BLaER1 (cell line): ENCODE measurements at regions not wholly inside any gene's neighbourhood (a gene's known extent, or its start where the extent isn't known, plus 50 kb on each side); places are given as distances from the start of the nearest gene placed in this dataset.

Source experiments
- H3K27ac ChIP-seq: shearing (Covaris generic); formaldehyde crosslinking; 2 replicates; pipeline ENCODE4 v1.8.1; 2022
- H3K27me3 ChIP-seq: shearing (Covaris generic); formaldehyde crosslinking; 2 replicates; pipeline ENCODE4 v1.8.1; 2022
- H3K36me3 ChIP-seq: shearing (Covaris generic); formaldehyde crosslinking; 2 replicates; pipeline ENCODE4 v1.8.1; 2022
- H3K4me1 ChIP-seq: shearing (Covaris generic); formaldehyde crosslinking; 2 replicates; pipeline ENCODE4 v1.8.1; 2022
- H3K4me2 ChIP-seq: shearing (Covaris generic); formaldehyde crosslinking; 2 replicates; pipeline ENCODE4 v1.8.1; 2022
- H3K4me3 ChIP-seq: shearing (Covaris generic); formaldehyde crosslinking; 2 replicates; pipeline ENCODE4 v1.8.1; 2022
- H3K9ac ChIP-seq: shearing (Covaris generic); formaldehyde crosslinking; 2 replicates; pipeline ENCODE4 v1.8.1; 2022
- H3K9me3 ChIP-seq: shearing (Covaris generic); formaldehyde crosslinking; 2 replicates; pipeline ENCODE4 v1.8.1; 2022
- H4K20me1 ChIP-seq: shearing (Covaris generic); formaldehyde crosslinking; 2 replicates; pipeline ENCODE4 v1.8.1; 2022
- Cebpa-rat ChIP-seq: shearing (Covaris generic); IDR thresholded peaks from 2 replicates; pipeline ENCODE4 v1.8.1; 2022

- Histone ChIP-seq H4K20me1 (no peaks in the 10 kb centered on the region), H3K27me3 (no peaks in the 10 kb centered on the region), H3K36me3 (no peaks in the 10 kb centered on the region), H3K4me3 (no peak overlapping the region), H3K4me2 (peak overlapping the region; percentile 37; the same call in 1 of the 2 replicates), H3K27ac (no peak overlapping the region), H3K9ac (no peak overlapping the region), H3K9me3 (no peaks in the 10 kb centered on the region), H3K4me1 (0 out of 2 replicates have a peak, but pooled peaks cover 9% of the 10 kb centered on the region)
- TF ChIP-seq Cebpa-rat: no peak
Measured at GRCh38 chr17:74055508-74056160, 147.8 kb upstream of the RPL38 start.

GRCh38 chr17:74059479-74060240, 143.8 kb upstream of the RPL38 start:
- no peaks in the 10 kb centered on the region for H4K20me1 ChIP-seq
- no peak overlapping the region for H3K9ac ChIP-seq
- H3K9me3 ChIP-seq: no peaks in the 10 kb centered on the region
- H3K36me3 ChIP-seq: no peaks in the 10 kb centered on the region
- no peak overlapping the region for H3K4me3 ChIP-seq
- no peak for TF ChIP-seq Cebpa-rat
- H3K27me3 ChIP-seq: no peaks in the 10 kb centered on the region
- H3K4me1 ChIP-seq: 0 out of 2 replicates have a peak, but pooled peaks cover 4% of the 10 kb centered on the region
- H3K27ac ChIP-seq: no peak overlapping the region
- H3K4me2 ChIP-seq: no peak overlapping the region

- H3K9ac ChIP-seq: no peak overlapping the region
- no peaks in the 10 kb centered on the region for H3K4me1 ChIP-seq
- no peaks in the 10 kb centered on the region for H3K27me3 ChIP-seq
- no peak for TF ChIP-seq Cebpa-rat
- no peaks in the 10 kb centered on the region for H3K9me3 ChIP-seq
- no peaks in the 10 kb centered on the region for H3K36me3 ChIP-seq
- no peak overlapping the region for H3K4me2 ChIP-seq
- H4K20me1 ChIP-seq: no peaks in the 10 kb centered on the region
- H3K4me3 ChIP-seq: no peak overlapping the region
- H3K27ac ChIP-seq: no peak overlapping the region
Measured at GRCh38 chr17:74061758-74062157, 141.7 kb upstream of the RPL38 start.

- no peak overlapping the region for H3K9ac ChIP-seq
- H3K36me3 ChIP-seq: no peaks in the 10 kb centered on the region
- no peak overlapping the region for H3K4me3 ChIP-seq
- no peak overlapping the region for H3K4me2 ChIP-seq
- no peak overlapping the region for H3K27ac ChIP-seq
- H3K9me3 ChIP-seq: no peaks in the 10 kb centered on the region
- no peaks in the 10 kb centered on the region for H3K4me1 ChIP-seq
- TF ChIP-seq Cebpa-rat: no peak
- no peaks in the 10 kb centered on the region for H3K27me3 ChIP-seq
- no peaks in the 10 kb centered on the region for H4K20me1 ChIP-seq
Measured at GRCh38 chr17:74062234-74062633, 141.2 kb upstream of the RPL38 start.

- Histone ChIP-seq H3K27me3 (no peaks in the 10 kb centered on the region), H3K4me2 (no peak overlapping the region), H3K27ac (no peak overlapping the region), H3K4me1 (no peaks in the 10 kb centered on the region), H3K9me3 (no peaks in the 10 kb centered on the region), H4K20me1 (no peaks in the 10 kb centered on the region), H3K9ac (no peak overlapping the region), H3K36me3 (no peaks in the 10 kb centered on the region), H3K4me3 (no peak overlapping the region)
- no peak for TF ChIP-seq Cebpa-rat
Measured at GRCh38 chr17:74063439-74063838, 140.0 kb upstream of the RPL38 start.

- no peak overlapping the region for H3K4me2 ChIP-seq
- H3K27me3 ChIP-seq: no peaks in the 10 kb centered on the region
- no peak for TF ChIP-seq Cebpa-rat
- no peaks in the 10 kb centered on the region for H3K36me3 ChIP-seq
- no peak overlapping the region for H3K27ac ChIP-seq
- H3K9me3 ChIP-seq: peaks cover 29% of the 10 kb centered on the region
- no peaks in the 10 kb centered on the region for H3K4me1 ChIP-seq
- no peaks in the 10 kb centered on the region for H4K20me1 ChIP-seq
- no peak overlapping the region for H3K4me3 ChIP-seq
- no peak overlapping the region for H3K9ac ChIP-seq
Measured at GRCh38 chr17:74070374-74070773, 133.1 kb upstream of the RPL38 start.

- Histone ChIP-seq H3K36me3 (no peaks in the 10 kb centered on the region), H3K9me3 (peaks cover 37% of the 10 kb centered on the region), H4K20me1 (no peaks in the 10 kb centered on the region), H3K9ac (no peak overlapping the region), H3K4me1 (no peaks in the 10 kb centered on the region), H3K27me3 (no peaks in the 10 kb centered on the region), H3K4me2 (no peak overlapping the region), H3K4me3 (no peak overlapping the region), H3K27ac (no peak overlapping the region)
- TF ChIP-seq Cebpa-rat: no peak
Measured at GRCh38 chr17:74070998-74071679, 132.3 kb upstream of the RPL38 start.

GRCh38 chr17:74072340-74072739, 131.1 kb upstream of the RPL38 start:
- Histone ChIP-seq H3K9ac (no peak overlapping the region), H3K9me3 (peaks cover 44% of the 10 kb centered on the region), H3K27ac (no peak overlapping the region), H4K20me1 (no peaks in the 10 kb centered on the region), H3K4me3 (no peak overlapping the region), H3K4me1 (no peaks in the 10 kb centered on the region), H3K27me3 (no peaks in the 10 kb centered on the region), H3K4me2 (no peak overlapping the region), H3K36me3 (no peaks in the 10 kb centered on the region)
- TF ChIP-seq Cebpa-rat: no peak

GRCh38 chr17:74076446-74076845, 127.0 kb upstream of the RPL38 start:
- Histone ChIP-seq H3K4me3 (no peak overlapping the region), H3K27me3 (no peaks in the 10 kb centered on the region), H3K4me1 (no peaks in the 10 kb centered on the region), H4K20me1 (no peaks in the 10 kb centered on the region), H3K36me3 (no peaks in the 10 kb centered on the region), H3K4me2 (no peak overlapping the region), H3K27ac (no peak overlapping the region), H3K9ac (no peak overlapping the region), H3K9me3 (peaks cover 44% of the 10 kb centered on the region)
- no peak for TF ChIP-seq Cebpa-rat

- Histone ChIP-seq H4K20me1 (no peaks in the 10 kb centered on the region), H3K27me3 (no peaks in the 10 kb centered on the region)
Measured at GRCh38 chr17:74077231-74077630, 126.2 kb upstream of the RPL38 start.

More at GRCh38 chr17:74077231-74077630, 126.2 kb upstream of the RPL38 start:
- H3K9ac ChIP-seq: no peak overlapping the region
- TF ChIP-seq Cebpa-rat: no peak
- no peaks in the 10 kb centered on the region for H3K4me1 ChIP-seq
- H3K36me3 ChIP-seq: no peaks in the 10 kb centered on the region
- H3K9me3 ChIP-seq: peaks cover 42% of the 10 kb centered on the region
- H3K4me2 ChIP-seq: no peak overlapping the region
- H3K27ac ChIP-seq: no peak overlapping the region
- H3K4me3 ChIP-seq: no peak overlapping the region
